Gastrocnemius medialis (tissue), 4 donors: ENCODE measurements at regions not wholly inside any gene's neighbourhood (a gene's known extent, or its start where the extent isn't known, plus 50 kb on each side); places are given as distances from the start of the nearest gene placed in this dataset.

Experiments
- CTCF ChIP-seq, 5 experiments: fragments of 450-650 bp in 3 of 5; fragments of 200-600 bp in 2 of 5; sonication (generic) in 2 of 5; IDR thresholded peaks in 4 of 5; conservative IDR thresholded peaks in 1 of 5; 1 replicate in 4 of 5; 2 replicates in 1 of 5; pipeline ENCODE4 v1.5.1; 2016 to 2019; ENCODE audit warnings: antibody characterized with exemption in 5 of 5, mild to moderate bottlenecking in 3 of 5, moderate library complexity in 3 of 5
- POLR2A ChIP-seq, 2 donors: fragments of 450-650 bp; IDR thresholded peaks; one replicate each; pipeline ENCODE4 v1.6.1; 2017; ENCODE audit warnings: antibody characterized with exemption in 2 of 2, mild to moderate bottlenecking in 2 of 2, moderate library complexity in 2 of 2

- no peak for TF ChIP-seq CTCF (IDR thresholded peaks at IDR 0.05 in 4 of 5, conservative IDR thresholded peaks at IDR 0.05 in 1 of 5)
- TF ChIP-seq POLR2A (IDR thresholded peaks at IDR 0.05), result no peak
Measured at GRCh38 chr3:152209776-152210175, 59.0 kb upstream of the MBNL1 start.
